Adrenal gland (tissue), 5 donors: ENCODE measurements at regions not wholly inside any gene's neighbourhood (a gene's known extent, or its start where the extent isn't known, plus 50 kb on each side); places are given as distances from the start of the nearest gene placed in this dataset.

Experiments
- CTCF ChIP-seq, 6 experiments: fragments of 450-650 bp in 4 of 6; fragments of 200-600 bp in 2 of 6; sonication (generic) in 1 of 6; IDR thresholded peaks; 1 replicate in 5 of 6; 2 replicates in 1 of 6; pipeline versions ENCODE4 v1.5.1 to v1.8.0; 2016 to 2021; ENCODE audit warnings: antibody characterized with exemption in 6 of 6, mild to moderate bottlenecking in 2 of 6, moderate library complexity in 1 of 6
- POLR2A ChIP-seq, 2 donors: fragments of 450-650 bp; IDR thresholded peaks; one replicate each; pipeline ENCODE4 v1.6.1; 2017; ENCODE audit warnings: antibody characterized with exemption in 2 of 2, mild to moderate bottlenecking in 2 of 2, moderate library complexity in 1 of 2
- donor health status: DM: no; HTN: no; CAD: no.

- no peak for TF ChIP-seq CTCF (IDR thresholded peaks at IDR 0.05)
- TF ChIP-seq POLR2A (IDR thresholded peaks at IDR 0.05): no peak
These were observed 1304.0 kb downstream of the FAM133A start for GRCh38 chrX:94977986-94978385.
